ENCODE measurements at regions not wholly inside any gene's neighbourhood (a gene's known extent, or its start where the extent isn't known, plus 50 kb on each side); places are given as distances from the start of the nearest gene placed in this dataset.

- peak overlapping the region; percentile 15 for H3K4me2 ChIP-seq
- no peak overlapping the region for H3K4me3 ChIP-seq (IDR thresholded peaks at IDR 0.05; ENCODE audit: insufficient read depth, low read depth, low read length)
- H3K9ac ChIP-seq, result no peak overlapping the region
These were observed 88.8 kb upstream of the LYZL1 start for GRCh38 chr10:29199941-29200679.

DNA sequence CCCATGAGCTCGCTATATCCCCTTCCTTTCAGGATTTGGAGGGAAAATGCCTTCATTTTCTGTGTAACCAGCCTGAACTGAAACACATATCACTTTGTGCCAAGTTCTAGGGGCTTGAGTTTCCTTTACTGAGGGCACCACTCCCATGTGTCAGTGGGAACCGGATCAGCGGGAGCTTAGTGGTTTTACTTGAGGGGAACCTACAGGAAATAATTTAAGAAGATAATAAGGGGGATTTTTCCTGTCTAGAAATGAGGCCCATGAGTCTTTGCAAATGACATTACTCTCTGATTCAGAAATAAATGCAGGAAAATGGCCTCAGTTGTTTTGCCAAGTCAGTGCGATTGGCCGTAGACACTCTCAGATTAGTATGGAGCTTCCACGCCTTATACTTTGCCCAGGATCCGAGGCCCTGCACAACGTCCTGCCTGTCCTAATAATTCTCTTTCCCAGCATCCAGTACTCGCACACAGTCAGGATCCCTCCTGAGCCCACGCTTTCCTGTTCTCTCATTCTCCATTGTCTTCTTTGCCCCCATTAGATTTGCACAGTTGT lies 86.4 kb upstream of the LYZL1 start:
- Histone ChIP-seq H3K4me3 (IDR thresholded peaks at IDR 0.05; ENCODE audit: insufficient read depth, low read depth, low read length) (no peak overlapping the region), H3K79me2 (ENCODE audit: insufficient read depth, low read depth) (no peaks in the 10 kb centered on the region), H3K4me1 (ENCODE audit: low read depth, poor library complexity, severe bottlenecking) (no peaks in the 10 kb centered on the region), H3K9ac (no peak overlapping the region), H3K27me3 (ENCODE audit: insufficient read depth, low read depth) (no peaks in the 10 kb centered on the region), H3K36me3 (ENCODE audit: insufficient read depth) (no peaks in the 10 kb centered on the region), H2AFZ (ENCODE audit: low read depth) (no peak overlapping the region), H4K20me1 (ENCODE audit: insufficient read depth) (no peaks in the 10 kb centered on the region), H3K27ac (no peak overlapping the region), H3K4me2 (no peak overlapping the region)
- TF ChIP-seq, protein P1, sequence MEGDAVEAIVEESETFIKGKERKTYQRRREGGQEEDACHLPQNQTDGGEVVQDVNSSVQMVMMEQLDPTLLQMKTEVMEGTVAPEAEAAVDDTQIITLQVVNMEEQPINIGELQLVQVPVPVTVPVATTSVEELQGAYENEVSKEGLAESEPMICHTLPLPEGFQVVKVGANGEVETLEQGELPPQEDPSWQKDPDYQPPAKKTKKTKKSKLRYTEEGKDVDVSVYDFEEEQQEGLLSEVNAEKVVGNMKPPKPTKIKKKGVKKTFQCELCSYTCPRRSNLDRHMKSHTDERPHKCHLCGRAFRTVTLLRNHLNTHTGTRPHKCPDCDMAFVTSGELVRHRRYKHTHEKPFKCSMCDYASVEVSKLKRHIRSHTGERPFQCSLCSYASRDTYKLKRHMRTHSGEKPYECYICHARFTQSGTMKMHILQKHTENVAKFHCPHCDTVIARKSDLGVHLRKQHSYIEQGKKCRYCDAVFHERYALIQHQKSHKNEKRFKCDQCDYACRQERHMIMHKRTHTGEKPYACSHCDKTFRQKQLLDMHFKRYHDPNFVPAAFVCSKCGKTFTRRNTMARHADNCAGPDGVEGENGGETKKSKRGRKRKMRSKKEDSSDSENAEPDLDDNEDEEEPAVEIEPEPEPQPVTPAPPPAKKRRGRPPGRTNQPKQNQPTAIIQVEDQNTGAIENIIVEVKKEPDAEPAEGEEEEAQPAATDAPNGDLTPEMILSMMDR (conservative IDR thresholded peaks at IDR 0.05; ENCODE audit: low read depth, low read length), result no peak

More at GRCh38 chr10:29199941-29200679, 88.8 kb upstream of the LYZL1 start:
- H3K36me3 ChIP-seq (ENCODE audit: insufficient read depth), result no peaks in the 10 kb centered on the region
- H3K27ac ChIP-seq, result no peak overlapping the region
- no peaks in the 10 kb centered on the region for H4K20me1 ChIP-seq (ENCODE audit: insufficient read depth)
- H2AFZ ChIP-seq (ENCODE audit: low read depth), result no peak overlapping the region
- TF ChIP-seq, protein P1 (conservative IDR thresholded peaks at IDR 0.05; ENCODE audit: low read depth, low read length), result no peak
- no peaks in the 10 kb centered on the region for H3K4me1 ChIP-seq (ENCODE audit: low read depth, poor library complexity, severe bottlenecking)
- H3K27me3 ChIP-seq (ENCODE audit: insufficient read depth, low read depth), result no peaks in the 10 kb centered on the region
- no peaks in the 10 kb centered on the region for H3K79me2 ChIP-seq (ENCODE audit: insufficient read depth, low read depth)

DNA sequence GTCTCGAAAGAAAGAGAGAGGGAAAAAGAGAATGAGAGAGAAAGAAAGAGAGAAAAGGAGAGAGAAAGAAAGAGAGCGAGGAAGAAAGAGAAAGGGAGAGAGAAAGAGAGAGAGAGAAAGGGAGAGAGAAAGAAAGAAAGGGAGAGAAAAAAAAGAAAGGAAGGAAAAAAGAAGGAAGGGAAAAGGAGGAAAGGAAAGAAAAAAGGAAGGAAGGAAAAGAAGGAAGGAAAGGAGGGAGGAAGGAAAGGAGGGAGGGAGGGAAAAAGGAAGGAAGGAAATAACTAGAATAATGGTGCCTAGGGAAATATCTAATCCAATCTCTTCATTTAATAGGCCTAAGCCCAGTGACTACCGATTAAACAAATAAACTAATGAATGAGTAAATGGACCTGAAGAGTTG lies 85.4 kb upstream of the LYZL1 start:
- Histone ChIP-seq H2AFZ (ENCODE audit: low read depth) (no peak overlapping the region), H3K4me2 (no peak overlapping the region), H4K20me1 (ENCODE audit: insufficient read depth) (no peaks in the 10 kb centered on the region), H3K36me3 (ENCODE audit: insufficient read depth) (no peaks in the 10 kb centered on the region), H3K4me1 (ENCODE audit: low read depth, poor library complexity, severe bottlenecking) (no peaks in the 10 kb centered on the region), H3K79me2 (ENCODE audit: insufficient read depth, low read depth) (no peaks in the 10 kb centered on the region), H3K27ac (no peak overlapping the region), H3K27me3 (ENCODE audit: insufficient read depth, low read depth) (no peaks in the 10 kb centered on the region), H3K4me3 (IDR thresholded peaks at IDR 0.05; ENCODE audit: insufficient read depth, low read depth, low read length) (no peak overlapping the region), H3K9ac (no peak overlapping the region)
- TF ChIP-seq, protein P1 (conservative IDR thresholded peaks at IDR 0.05; ENCODE audit: low read depth, low read length), result no peak

GRCh38 chr10:29204070-29204800 lies 84.6 kb upstream of the LYZL1 start:
- Histone ChIP-seq H3K27ac (no peak overlapping the region), H3K79me2 (ENCODE audit: insufficient read depth, low read depth) (no peaks in the 10 kb centered on the region), H3K9ac (no peak overlapping the region), H3K4me2 (no peak overlapping the region), H4K20me1 (ENCODE audit: insufficient read depth) (no peaks in the 10 kb centered on the region), H3K36me3 (ENCODE audit: insufficient read depth) (no peaks in the 10 kb centered on the region), H3K4me1 (ENCODE audit: low read depth, poor library complexity, severe bottlenecking) (no peaks in the 10 kb centered on the region), H3K4me3 (IDR thresholded peaks at IDR 0.05; ENCODE audit: insufficient read depth, low read depth, low read length) (no peak overlapping the region), H2AFZ (ENCODE audit: low read depth) (no peak overlapping the region), H3K27me3 (ENCODE audit: insufficient read depth, low read depth) (no peaks in the 10 kb centered on the region)
- TF ChIP-seq, protein P1 (conservative IDR thresholded peaks at IDR 0.05; ENCODE audit: low read depth, low read length), result no peak

Data from KMS-11 (cell line).